ENCODE measurements at regions not wholly inside any gene's neighbourhood (a gene's known extent, or its start where the extent isn't known, plus 50 kb on each side); places are given as distances from the start of the nearest gene placed in this dataset.

GRCh38 chr6:144607998-144608735 is 323.0 kb downstream of the UTRN start:
- H3K4me1 ChIP-seq: no peaks in the 10 kb centered on the region
- intact Hi-C loops (cut with DNase I; ENCODE audit: low total_unique reads): no loop called here
- peaks cover 0 to 9% (median 0%) of the 10 kb centered on the region in 4 donors for H3K36me3 ChIP-seq
- DNase-seq: peak in 1 of 2 donors; percentile 7
- no peaks in the 10 kb centered on the region for H3K9me3 ChIP-seq
- H3K27me3 ChIP-seq: no peaks in the 10 kb centered on the region
- no peak overlapping the region for H3K27ac ChIP-seq
- no peak overlapping the region for H3K4me3 ChIP-seq
- 86 to 96% (median 94%) methylated on average over 5 of the region's 5 CpGs for WGBS, 5 donors
- TF ChIP-seq POLR2AphosphoS5 (IDR thresholded peaks at IDR 0.05): no peak
- no peak for TF ChIP-seq POLR2A (IDR thresholded peaks at IDR 0.05)
- TF ChIP-seq CTCF (IDR thresholded peaks at IDR 0.05): no peak
- no peak for TF ChIP-seq EP300 (IDR thresholded peaks at IDR 0.05)

GRCh38 chr6:144612811-144613210 is 327.7 kb downstream of the UTRN start:
- intact Hi-C loops (cut with DNase I; ENCODE audit: low total_unique reads): no loop called here
- H3K4me1 ChIP-seq: peaks cover 0 to 6% (median 0%) of the 10 kb centered on the region in 4 donors
- TF ChIP-seq CTCF (IDR thresholded peaks at IDR 0.05): no peak

GRCh38 chr6:144613859-144614258 is 328.7 kb downstream of the UTRN start:
- no peaks in the 10 kb centered on the region for H3K9me3 ChIP-seq
- H3K4me1 ChIP-seq: peaks cover 0 to 6% (median 0%) of the 10 kb centered on the region in 4 donors
- no peak for TF ChIP-seq POLR2A (IDR thresholded peaks at IDR 0.05)
- TF ChIP-seq POLR2AphosphoS5 (IDR thresholded peaks at IDR 0.05): no peak
- TF ChIP-seq CTCF (IDR thresholded peaks at IDR 0.05): no peak
- no peak for TF ChIP-seq EP300 (IDR thresholded peaks at IDR 0.05)
- intact Hi-C loops (cut with DNase I; ENCODE audit: low total_unique reads): no loop called here
- DNase-seq: no peak
- H3K36me3 ChIP-seq: no peaks in the 10 kb centered on the region
- H3K27me3 ChIP-seq: no peaks in the 10 kb centered on the region
- WGBS, 5 donors: 63 to 87% (median 76%) methylated on average over 2 of the region's 2 CpGs
- no peak overlapping the region for H3K4me3 ChIP-seq
- H3K27ac ChIP-seq: no peak overlapping the region

More at GRCh38 chr6:144612811-144613210, 327.7 kb downstream of the UTRN start:
- Histone ChIP-seq H3K27ac (no peak overlapping the region), H3K4me3 (no peak overlapping the region), H3K27me3 (no peaks in the 10 kb centered on the region), H3K9me3 (no peaks in the 10 kb centered on the region), H3K36me3 (peaks cover 0 to 3% (median 0%) of the 10 kb centered on the region in 4 donors)
- no peak for DNase-seq
- 44 to 82% (median 57%) methylated on average over 1 of the region's 1 CpG for WGBS, 5 donors

- H3K9me3 ChIP-seq: no peaks in the 10 kb centered on the region
- H3K4me1 ChIP-seq: peaks cover 0 to 6% (median 0%) of the 10 kb centered on the region in 4 donors
- H3K36me3 ChIP-seq: no peaks in the 10 kb centered on the region
- 92 to 100% (median 97%) methylated on average over 2 of the region's 2 CpGs for WGBS, 5 donors
- DNase-seq: no peak
- no peak overlapping the region for H3K4me3 ChIP-seq
- intact Hi-C loops (cut with DNase I; ENCODE audit: low total_unique reads): no loop called here
- no peak overlapping the region for H3K27ac ChIP-seq
- no peak for TF ChIP-seq POLR2A (IDR thresholded peaks at IDR 0.05)
- TF ChIP-seq EP300 (IDR thresholded peaks at IDR 0.05): no peak
- TF ChIP-seq POLR2AphosphoS5 (IDR thresholded peaks at IDR 0.05): no peak
- no peak for TF ChIP-seq CTCF (IDR thresholded peaks at IDR 0.05)
- no peaks in the 10 kb centered on the region for H3K27me3 ChIP-seq
Measured at GRCh38 chr6:144615870-144616269, 330.7 kb downstream of the UTRN start.
